ENCODE measurements at regions not wholly inside any gene's neighbourhood (a gene's known extent, or its start where the extent isn't known, plus 50 kb on each side); places are given as distances from the start of the nearest gene placed in this dataset.
"Not testable (repeated sequence)": the region's sequence is repeated elsewhere in the genome, so short reads cannot be mapped to it uniquely, and the experiment has no call there.

GRCh38 chr7:131656980-131657723 lies 100.7 kb upstream of the PODXL start:
- DNase-seq: no peak

DNA sequence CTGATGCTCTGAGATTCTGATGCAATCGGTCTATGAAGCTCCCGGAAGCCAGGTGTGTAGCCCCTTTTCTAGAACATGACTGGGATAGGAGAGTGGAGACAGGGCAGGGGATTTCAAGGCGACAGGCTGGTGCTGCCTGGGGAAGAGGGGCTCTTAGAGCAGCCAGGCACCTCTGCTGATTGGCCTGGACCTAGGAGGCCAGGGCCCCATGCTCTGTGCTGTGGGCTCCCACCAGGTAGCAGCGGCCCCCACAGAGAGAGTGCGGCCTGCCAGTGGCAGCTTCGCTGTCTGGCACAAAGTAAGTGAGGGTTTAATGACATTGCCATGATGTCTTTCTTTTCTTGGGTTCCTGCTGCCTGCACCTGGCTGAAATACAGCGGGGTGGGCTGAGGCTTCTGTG lies 99.4 kb upstream of the PODXL start:
- no peak for DNase-seq

- DNase-seq: no peak
Measured at GRCh38 chr7:131655447-131655846, 99.0 kb upstream of the PODXL start.

DNA sequence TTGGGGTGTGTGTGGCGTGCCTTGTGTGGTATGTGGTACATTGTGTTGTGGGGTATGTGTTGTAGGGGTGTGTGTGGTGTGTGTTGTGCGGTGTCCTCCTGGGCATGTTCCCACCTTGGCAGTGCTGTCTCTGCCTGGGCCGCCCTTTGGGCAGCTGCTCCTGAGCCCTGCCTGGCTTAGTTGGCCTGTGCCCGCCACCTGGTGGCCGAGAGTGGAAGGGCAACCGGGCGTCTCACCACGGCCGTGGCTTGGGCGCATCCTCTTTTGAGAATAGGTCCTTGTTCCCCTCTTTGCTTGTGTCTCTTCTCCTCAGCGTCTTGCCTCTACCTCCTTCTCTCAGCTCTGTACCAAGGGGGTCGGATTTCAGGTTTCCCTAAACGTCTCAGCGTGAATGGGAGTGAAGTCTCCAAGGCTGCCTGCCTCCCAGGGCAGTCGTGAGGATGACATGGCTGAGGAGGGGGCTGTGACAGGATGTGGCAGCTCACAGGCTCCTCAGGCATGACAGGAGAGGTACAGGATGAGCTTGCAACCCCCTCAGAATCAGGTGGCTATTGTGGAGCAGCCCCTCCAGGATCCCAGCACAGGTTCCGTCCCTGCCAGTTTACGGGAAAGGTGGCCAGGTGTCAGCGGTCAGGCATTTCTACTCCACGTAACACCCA lies 98.4 kb upstream of the PODXL start:
- peak; percentile 98 for DNase-seq

GRCh38 chr7:131654249-131654558 lies 97.8 kb upstream of the PODXL start:
- no peak for DNase-seq

DNA sequence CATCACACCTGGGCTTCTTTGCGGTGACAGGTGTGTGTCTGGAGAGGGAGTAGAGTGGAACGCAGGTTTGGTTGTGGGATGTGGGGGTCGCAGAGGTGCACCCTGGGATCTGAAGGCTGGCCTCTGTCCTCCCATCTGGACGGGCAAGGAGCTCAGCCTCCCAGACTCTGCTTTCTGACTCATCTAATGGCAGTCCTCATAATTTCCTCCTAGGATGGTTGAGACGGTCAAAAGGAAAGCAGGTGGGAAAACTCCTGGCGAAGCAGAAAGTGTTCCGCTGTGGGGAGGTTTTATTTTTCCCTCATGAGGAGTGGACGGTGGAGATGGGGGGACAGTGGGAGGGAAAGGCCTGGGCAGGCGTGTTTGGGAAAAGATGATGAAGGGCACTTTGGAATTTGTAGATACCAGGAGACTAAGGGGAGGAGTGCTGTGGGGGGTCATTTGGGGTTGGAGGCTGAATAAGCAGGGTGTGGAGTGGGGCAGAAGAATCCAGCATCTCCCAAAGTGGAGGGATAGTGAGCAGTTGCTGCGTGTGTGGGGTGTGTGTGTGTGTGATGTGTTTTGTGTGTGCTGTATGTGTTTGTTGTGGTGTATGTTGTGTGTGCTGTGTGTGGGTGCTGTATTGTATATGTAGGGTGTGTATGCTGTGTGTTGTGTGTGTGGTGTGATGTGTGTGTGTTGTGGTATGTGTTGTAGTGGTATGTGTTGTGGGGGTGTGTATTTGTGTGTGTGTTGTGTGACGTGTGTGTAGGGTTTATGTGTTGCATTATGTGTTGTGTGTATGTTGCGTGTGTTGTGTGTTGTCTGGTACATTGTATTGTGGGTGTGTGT lies 97.2 kb upstream of the PODXL start:
- DNase-seq: no peak

- DNase-seq: no peak
Measured at GRCh38 chr7:131652934-131653333, 96.5 kb upstream of the PODXL start.

GRCh38 chr7:131652194-131652593 lies 95.8 kb upstream of the PODXL start:
- DNase-seq: no peak

DNA sequence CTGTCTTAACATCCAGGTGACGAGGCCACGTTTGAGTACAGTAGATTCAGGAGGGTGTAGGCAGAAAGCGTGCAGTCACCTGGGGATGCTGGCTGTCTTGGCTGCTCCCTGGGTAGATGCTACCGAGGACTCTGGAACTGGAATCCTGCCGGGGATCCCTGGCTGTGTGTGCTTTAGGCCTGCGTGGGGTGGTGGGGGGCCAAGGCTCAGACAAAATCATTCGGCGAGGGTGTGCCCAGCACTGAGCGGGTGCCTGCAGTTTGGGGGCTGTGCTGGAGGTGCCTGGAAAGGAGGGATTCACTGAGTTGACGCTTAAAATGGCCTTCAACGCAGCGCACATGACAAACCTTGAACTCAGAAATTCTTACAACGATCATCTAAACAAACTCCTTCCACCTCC lies 93.5 kb upstream of the PODXL start:
- DNase-seq: no peak

DNA sequence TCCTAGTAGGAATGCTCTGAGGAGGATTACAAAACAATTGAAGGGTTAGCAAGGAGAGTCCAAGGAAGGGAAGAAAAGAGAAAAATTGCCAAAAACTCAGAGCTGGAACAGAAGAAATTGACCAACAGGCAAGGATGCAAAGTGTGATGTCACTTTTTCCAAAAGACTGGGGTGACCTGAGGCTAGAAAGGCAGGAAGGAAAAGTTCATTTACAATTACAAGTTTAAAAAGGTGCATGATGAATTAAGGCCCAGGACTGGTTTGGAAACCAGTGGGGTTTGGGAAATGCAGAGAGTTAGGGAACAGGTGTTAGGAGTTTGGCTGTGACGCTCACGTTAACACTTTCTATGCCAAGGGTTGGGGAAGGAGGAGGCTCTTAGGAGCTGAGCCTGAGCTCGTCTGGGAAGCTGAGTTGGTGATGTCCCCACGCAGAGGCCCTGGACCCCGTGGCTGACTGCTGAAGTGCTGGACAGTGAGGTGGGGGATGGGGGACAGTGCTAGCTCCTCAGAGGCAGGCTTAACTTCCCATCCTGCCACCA lies 92.6 kb upstream of the PODXL start:
- DNase-seq: no peak

DNA sequence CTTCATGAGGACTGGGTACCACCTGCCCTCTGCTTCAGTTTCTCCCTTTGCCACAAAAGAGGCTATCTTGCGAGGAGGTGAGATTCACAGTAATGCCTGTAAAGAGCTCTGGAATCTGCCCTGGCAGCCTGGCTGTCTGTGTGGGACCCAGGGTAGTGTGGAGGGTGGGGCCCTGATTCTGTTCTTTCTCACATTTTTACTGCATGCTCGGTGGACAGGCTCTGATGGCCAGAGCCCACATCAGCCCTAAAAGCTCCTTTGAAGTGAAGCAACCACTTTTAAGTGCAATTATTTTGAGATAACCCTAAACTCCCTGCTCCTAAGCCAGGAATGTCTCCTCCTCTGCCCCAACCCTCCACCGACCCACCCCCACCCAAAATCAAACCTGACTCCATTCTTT lies 92.1 kb upstream of the PODXL start:
- DNase-seq: no peak

DNA sequence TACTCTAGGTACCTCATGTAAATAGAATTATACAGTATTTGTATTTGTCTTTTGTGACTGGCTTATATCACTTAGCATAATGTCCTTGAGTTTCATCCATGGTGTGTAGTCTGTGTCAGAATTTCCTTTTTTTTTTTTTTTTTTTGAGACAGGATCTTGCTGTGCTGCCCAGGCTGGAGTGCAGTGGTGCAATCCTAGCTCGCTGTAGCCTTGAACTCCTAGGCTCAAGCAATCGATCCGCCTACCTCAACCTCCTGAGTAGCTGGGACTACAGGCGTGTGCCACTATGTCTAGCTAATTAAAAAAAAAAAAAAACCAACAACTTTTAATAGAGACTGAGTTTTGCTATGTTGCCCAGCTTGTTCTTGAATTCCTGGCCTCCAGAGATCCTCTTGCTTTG lies 89.8 kb upstream of the PODXL start:
- no peak for DNase-seq

DNA sequence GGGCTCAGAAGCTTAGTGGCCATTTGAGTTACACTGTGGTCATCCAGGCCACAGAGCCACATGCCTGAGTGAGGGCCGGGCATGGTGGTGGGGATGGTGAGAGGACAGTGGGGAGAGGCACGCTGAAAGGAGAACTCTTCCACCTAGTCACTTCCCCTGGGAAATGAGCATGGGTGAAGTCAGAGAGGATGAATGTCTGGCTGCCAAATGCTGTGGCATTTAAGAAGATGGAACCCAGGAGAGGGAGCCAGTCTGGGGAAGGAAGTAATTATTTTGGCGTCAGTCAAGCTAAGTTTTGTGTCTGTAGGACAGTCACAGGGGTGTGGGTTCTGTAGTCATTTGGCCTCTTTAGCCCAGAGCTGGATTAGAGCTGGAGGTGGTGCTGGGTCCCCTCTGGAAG lies 86.0 kb upstream of the PODXL start:
- no peak for DNase-seq

- DNase-seq: no peak
Measured at GRCh38 chr7:131640686-131641085, 84.3 kb upstream of the PODXL start.

DNA sequence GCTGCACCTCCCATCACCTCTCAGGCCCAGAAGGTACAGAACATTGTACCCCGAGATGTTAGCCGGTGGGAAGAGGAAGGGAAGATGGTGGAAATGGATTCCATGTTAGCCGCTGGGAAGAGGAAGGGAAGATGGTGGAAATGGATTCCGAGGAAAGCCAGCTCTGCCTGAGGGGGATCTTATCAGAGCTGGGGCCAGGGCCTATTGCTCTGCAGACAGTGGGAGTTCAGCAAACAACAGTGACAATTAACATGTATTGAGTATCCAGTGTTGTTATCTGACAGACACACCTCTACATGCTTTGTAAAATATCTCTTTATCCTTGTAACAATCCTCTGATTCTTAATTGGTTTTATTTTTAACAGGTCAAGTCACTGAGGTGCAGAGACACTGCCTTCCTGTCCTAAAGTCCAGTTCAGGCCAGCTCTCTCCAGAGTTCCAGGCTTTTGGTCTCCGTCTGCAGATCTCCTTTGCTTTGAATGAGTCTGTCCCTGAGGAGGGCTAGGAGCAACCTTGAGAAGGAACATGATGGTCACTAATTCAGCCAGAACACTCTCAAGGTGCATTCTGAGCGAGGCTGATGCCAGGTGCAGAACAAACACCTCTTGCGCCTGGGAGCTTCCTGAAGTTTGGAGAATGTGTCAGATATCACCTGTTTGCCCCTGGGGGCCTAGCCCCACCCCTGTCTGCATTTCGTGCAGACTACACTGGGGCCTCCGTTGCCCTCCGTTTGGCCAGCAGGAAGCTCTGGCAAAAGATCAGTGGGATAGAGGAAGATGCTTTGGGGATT lies 82.4 kb upstream of the PODXL start:
- DNase-seq: no peak

- no peak for DNase-seq
Measured at GRCh38 chr7:131637859-131638258, 81.4 kb upstream of the PODXL start.

- no peak for DNase-seq
Measured at GRCh38 chr7:131636092-131636491, 79.7 kb upstream of the PODXL start.

DNA sequence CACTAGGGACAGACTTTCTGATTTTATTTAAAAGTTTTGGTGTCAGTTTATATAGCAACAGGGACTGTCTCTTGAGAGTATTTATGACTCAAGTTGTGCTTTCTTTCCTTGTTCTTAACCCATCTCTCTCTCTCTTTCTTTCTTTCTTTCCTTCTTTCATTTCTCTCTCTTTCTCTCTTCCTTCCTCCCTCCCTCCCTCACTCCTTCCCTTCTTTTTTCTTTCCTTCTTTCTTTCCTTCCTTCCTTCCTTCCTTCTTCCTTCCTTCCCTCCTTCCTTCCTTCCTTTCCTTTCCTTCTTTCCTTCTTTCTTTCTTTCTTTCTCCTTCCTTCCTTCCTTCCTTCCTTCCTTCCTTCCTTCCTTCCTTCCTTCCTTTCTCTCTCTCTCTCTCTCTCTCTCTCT lies 77.8 kb upstream of the PODXL start:
- not testable (repeated sequence) for DNase-seq

DNA sequence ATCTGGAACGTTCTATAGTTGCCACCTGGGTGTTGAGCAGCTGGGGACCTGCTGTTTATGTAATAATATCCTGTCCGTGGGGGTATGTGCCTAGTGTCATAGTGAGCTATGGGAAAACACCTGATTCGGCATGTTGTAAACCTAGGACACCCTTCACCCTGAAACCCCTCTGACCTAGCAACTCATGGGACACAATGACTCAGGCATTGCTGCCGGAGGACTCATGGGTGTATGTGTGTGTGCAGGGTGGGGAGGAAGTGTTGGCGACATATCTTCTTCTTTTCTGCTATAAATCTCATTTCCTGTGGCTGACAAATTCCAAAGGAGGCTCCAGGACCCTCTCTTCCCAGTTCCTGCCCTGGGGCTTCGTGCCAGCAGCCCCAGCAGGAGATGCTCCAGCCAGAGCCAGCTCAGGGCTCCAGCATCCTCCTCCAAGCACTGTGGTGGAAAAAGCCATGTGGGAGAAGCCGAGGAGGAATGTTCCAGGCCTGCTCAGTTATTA lies 77.0 kb upstream of the PODXL start:
- DNase-seq: no peak

GRCh38 chr7:131630427-131630826 lies 74.0 kb upstream of the PODXL start:
- DNase-seq: no peak

GRCh38 chr7:131629217-131629882 lies 72.9 kb upstream of the PODXL start:
- no peak for DNase-seq

DNA sequence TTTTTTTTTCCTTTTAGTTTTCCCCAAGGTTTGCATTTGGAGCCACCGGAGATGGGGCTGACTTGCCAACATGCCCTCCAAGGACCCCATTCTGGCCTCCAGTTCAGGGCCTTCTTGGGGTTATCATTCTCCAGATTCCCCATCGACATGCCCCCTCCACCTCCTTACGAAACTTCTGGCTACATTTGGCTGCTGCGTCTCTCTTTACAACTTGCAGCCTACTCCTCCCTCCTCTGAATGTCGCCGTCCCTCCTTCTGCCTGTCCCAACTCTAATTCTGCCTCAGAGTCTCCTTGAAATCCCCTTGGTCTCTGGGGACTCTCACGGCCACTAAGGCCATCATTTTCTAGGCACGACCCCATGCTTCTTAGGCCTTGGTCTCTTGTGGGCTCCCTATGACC lies 72.2 kb upstream of the PODXL start:
- no peak for DNase-seq
